PFSK-1 (cell line): ENCODE measurements at regions not wholly inside any gene's neighbourhood (a gene's known extent, or its start where the extent isn't known, plus 50 kb on each side); places are given as distances from the start of the nearest gene placed in this dataset.

Experiments
- FOXP2 ChIP-seq: optimal IDR thresholded peaks from 2 replicates; pipeline ENCODE3; 2011; ENCODE audit warnings: borderline replicate concordance, control low read depth, inconsistent platforms; ENCODE audit not compliant: insufficient read depth; ENCODE audit errors: extremely low read length, extremely low read depth
- POLR2AphosphoS5 ChIP-seq: IDR thresholded peaks from 2 replicates; pipeline ENCODE4 v1.6.1; 2012; ENCODE audit warnings: low read depth, mild to moderate bottlenecking, control low read depth, low read length, moderate library complexity
- REST ChIP-seq, 2 experiments: IDR thresholded peaks; 2 replicates each; pipeline versions ENCODE4 v1.6.1 to v1.8.0; 2011 to 2012; ENCODE audit warnings: low read depth in 2 of 2, low read length in 2 of 2, control low read depth in 1 of 2, inconsistent platforms in 1 of 2, mild to moderate bottlenecking in 1 of 2, moderate library complexity in 1 of 2; ENCODE audit not compliant: insufficient read depth in 1 of 2

DNA sequence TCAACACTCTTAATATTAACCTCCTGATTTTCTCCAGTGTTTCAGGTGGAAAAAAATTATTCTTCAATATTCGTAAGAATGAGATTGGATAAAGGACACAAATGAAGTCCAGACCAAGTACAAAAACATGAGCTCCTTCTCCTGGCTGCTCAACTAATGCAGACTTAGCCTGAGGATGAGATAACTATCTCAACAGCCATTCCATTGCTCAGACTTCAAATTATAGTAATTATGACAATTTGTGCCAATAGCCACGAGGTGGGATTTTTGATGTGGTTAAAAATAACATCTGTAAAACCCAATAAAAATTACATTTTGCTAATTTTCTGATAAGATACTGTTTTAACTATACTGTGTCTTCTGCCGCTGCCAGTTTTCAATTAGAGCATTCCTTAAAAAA is 323.6 kb downstream of the SOX2 start:
- no peak for TF ChIP-seq POLR2AphosphoS5
- TF ChIP-seq FOXP2, result no peak
- TF ChIP-seq REST (IDR thresholded peaks at IDR 0.05; ENCODE audit: insufficient read depth in 1 of 2, low read depth in 2 of 2, low read length in 2 of 2), result no peak
